IMR-90 (cell line): ENCODE measurements at regions not wholly inside any gene's neighbourhood (a gene's known extent, or its start where the extent isn't known, plus 50 kb on each side); places are given as distances from the start of the nearest gene placed in this dataset.

Experiments
- ATAC-seq: fragments of 200-7000 bp; cut with Tn5 transposase; 2 replicates; pipeline ENCODE4 v1.9.1; 2020; ENCODE audit warnings: low read depth, mild to moderate bottlenecking, moderate library complexity
- BruUV-seq: library from RNA; stranded (reverse); fragments of 400-500 nt; replicated peaks from 2 replicates; lab custom pipeline; 2021; lab: Mats Ljungman, UMichigan
- CTCF ChIA-PET: fragments of 300-600 bp; formaldehyde crosslinking; extraction: SDS; loops from one replicate; lab custom pipeline; 2021; ENCODE audit warnings: antibody characterized with exemption; lab: Yijun Ruan, JAX
- POLR2A ChIA-PET: fragments of 300-600 bp; sonication (Branson Sonifier 250); formaldehyde crosslinking; loops from one replicate; lab custom pipeline; 2022; ENCODE audit warnings: antibody characterized with exemption; ENCODE audit not compliant: unreplicated experiment; lab: Charles Lee
- DNase-seq: peaks from one replicate; pipeline ENCODE4 v3.0.0; 2013
- H2AFZ ChIP-seq: replicated peaks from 2 replicates; pipeline ENCODE3; 2013; ENCODE audit warnings: low read length, mild to moderate bottlenecking; ENCODE audit not compliant: poor library complexity
- H2AK5ac ChIP-seq: 2 replicates; pipeline ENCODE4 v1.6.1; 2013; ENCODE audit warnings: low read depth, low read length, inconsistent platforms
- H2AK9ac ChIP-seq: replicated peaks from 2 replicates; pipeline ENCODE3; 2013; ENCODE audit warnings: mild to moderate bottlenecking, low read depth, low read length, moderate library complexity; ENCODE audit not compliant: poor library complexity
- H2BK120ac ChIP-seq: 2 replicates; pipeline ENCODE4 v1.6.1; 2013; ENCODE audit warnings: low read depth, low read length, inconsistent platforms
- H2BK15ac ChIP-seq: 3 replicates; pipeline ENCODE4 v1.6.1; 2013; ENCODE audit warnings: low read depth, low read length, inconsistent platforms
- H2BK20ac ChIP-seq: 2 replicates; pipeline ENCODE4 v1.6.1; 2013; ENCODE audit warnings: low read depth, mild to moderate bottlenecking, inconsistent platforms, low read length, moderate library complexity
- H2BK5ac ChIP-seq: 2 replicates; pipeline ENCODE4 v1.6.1; 2013; ENCODE audit warnings: mild to moderate bottlenecking, low read depth, low read length, inconsistent platforms; ENCODE audit not compliant: poor library complexity, severe bottlenecking
- H3K14ac ChIP-seq: replicated peaks from 2 replicates; pipeline ENCODE4 v1.6.1; 2013; ENCODE audit warnings: low read depth, low read length, inconsistent platforms
- H3K18ac ChIP-seq: 2 replicates; pipeline ENCODE4 v1.6.1; 2013; ENCODE audit warnings: low read depth, low read length, control low read depth
- H3K23ac ChIP-seq: 2 replicates; pipeline ENCODE4 v1.6.1; 2013; ENCODE audit warnings: low read depth, low read length, inconsistent platforms
- H3K27ac ChIP-seq: 2 replicates; pipeline ENCODE4 v1.5.1; 2013; ENCODE audit warnings: mild to moderate bottlenecking, control low read depth, low read length; ENCODE audit not compliant: insufficient read depth
- H3K27me3 ChIP-seq: 2 replicates; pipeline ENCODE4 v1.6.1; 2013; ENCODE audit warnings: low read length; ENCODE audit not compliant: control insufficient read depth, insufficient read depth
- H3K36me3 ChIP-seq: 2 replicates; pipeline ENCODE4 v1.6.1; 2013; ENCODE audit warnings: low read length, mixed read lengths; ENCODE audit not compliant: control insufficient read depth, insufficient read depth
- H3K4ac ChIP-seq: 2 replicates; pipeline ENCODE4 v1.6.1; 2013; ENCODE audit warnings: low read depth, low read length, inconsistent platforms
- H3K4me1 ChIP-seq: 2 replicates; pipeline ENCODE4 v1.6.1; 2013; ENCODE audit warnings: low read length, mixed read lengths; ENCODE audit not compliant: control insufficient read depth, insufficient read depth
- H3K4me2 ChIP-seq: 2 replicates; pipeline ENCODE4 v1.6.1; 2013; ENCODE audit warnings: low read depth, mild to moderate bottlenecking, control low read depth, low read length, moderate library complexity
- H3K4me3 ChIP-seq: 2 replicates; pipeline ENCODE4 v1.5.1; 2013; ENCODE audit warnings: low read depth, mild to moderate bottlenecking, control low read depth, low read length, moderate library complexity; ENCODE audit not compliant: insufficient read depth
- H3K56ac ChIP-seq: 2 replicates; pipeline ENCODE4 v1.6.1; 2013; ENCODE audit warnings: low read length, inconsistent platforms; ENCODE audit not compliant: insufficient read depth; ENCODE audit errors: extremely low read depth
- H3K79me1 ChIP-seq, 2 experiments: 2 replicates each; pipeline ENCODE4 v1.6.1; 2013; ENCODE audit warnings: low read length in 2 of 2, inconsistent platforms in 1 of 2, low read depth in 1 of 2
- H3K9ac ChIP-seq: 2 replicates; pipeline ENCODE4 v1.6.1; 2013; ENCODE audit warnings: low read depth, low read length, control low read depth
- H3K9me1 ChIP-seq: 2 replicates; pipeline ENCODE4 v1.6.1; 2013; ENCODE audit warnings: low read length, inconsistent platforms; ENCODE audit not compliant: insufficient read depth
- H3K9me3 ChIP-seq: 2 replicates; pipeline ENCODE4 v1.6.1; 2013; ENCODE audit warnings: low read length; ENCODE audit not compliant: control insufficient read depth, insufficient read depth
- H4K20me1 ChIP-seq: 2 replicates; pipeline ENCODE4 v1.6.1; 2013; ENCODE audit warnings: low read length, inconsistent platforms; ENCODE audit not compliant: insufficient read depth
- H4K5ac ChIP-seq: 2 replicates; pipeline ENCODE4 v1.6.1; 2013; ENCODE audit warnings: mild to moderate bottlenecking, low read depth, low read length, control low read depth
- H4K8ac ChIP-seq, 2 experiments: 2 replicates each; pipeline ENCODE4 v1.6.1; 2013; ENCODE audit warnings: low read depth in 2 of 2, low read length in 2 of 2, control low read depth in 1 of 2, inconsistent platforms in 1 of 2
- H4K91ac ChIP-seq: 2 replicates; pipeline ENCODE4 v1.6.1; 2013; ENCODE audit warnings: low read depth, low read length, inconsistent platforms; ENCODE audit not compliant: insufficient read depth
- FOS ChIP-seq: fragments of 150-350 bp; IDR thresholded peaks from 2 replicates; pipeline ENCODE4 v1.6.1; 2016; ENCODE audit warnings: low read depth, low read length
- MAFK ChIP-seq: IDR thresholded peaks from 2 replicates; pipeline ENCODE4 v1.6.1; 2012; ENCODE audit warnings: low read depth, low read length, improper control_type of control experiment
- NFE2L2 ChIP-seq: fragments of 150-350 bp; IDR thresholded peaks from 2 replicates; pipeline ENCODE4 v1.6.1; 2016; ENCODE audit warnings: low read depth, mild to moderate bottlenecking, low read length
- POLR2A ChIP-seq: IDR thresholded peaks from 2 replicates; pipeline ENCODE4 v1.6.1; 2012; ENCODE audit warnings: mild to moderate bottlenecking, low read depth, low read length
- RAD21 ChIP-seq: IDR thresholded peaks from 2 replicates; pipeline ENCODE4 v1.6.1; 2012; ENCODE audit warnings: low read length, improper control_type of control experiment
- RFX5 ChIP-seq: IDR thresholded peaks from 2 replicates; pipeline ENCODE4 v1.8.0; 2012; ENCODE audit warnings: low read depth, mild to moderate bottlenecking, low read length, moderate library complexity
- WGBS, 2 experiments: methylation state at CpG; one replicate each; pipeline versions ENCODE4 v1.1.5 to v1.1.7; 2013; ENCODE audit warnings: missing lambda C conversion rate in 2 of 2; ENCODE audit not compliant: insufficient read length in 1 of 2; ENCODE audit errors: extremely low coverage in 2 of 2; 5-methylcytosine and 5-hydroxymethylcytosine counted together
- dilution Hi-C: fragments of 300-500 bp; cut with HindIII; formaldehyde crosslinking; loops from one replicate; pipeline ENCODE4 v1.14.3; 2018; ENCODE audit warnings: low sequenced_read_pairs; ENCODE audit not compliant: unreplicated experiment
- in situ Hi-C: fragments of 300-500 bp; cut with MboI; formaldehyde crosslinking; loops from 3 replicates; pipeline ENCODE4 v1.14.3; 2019; ENCODE audit warnings: low sequenced_read_pairs, inconsistent platforms, mixed read lengths
- intact Hi-C: fragments of 100-400 bp; cut with micrococcal nuclease; formaldehyde crosslinking; loops from 2 replicates; pipeline ENCODE4 v1.10.0; 2022
- TF ChIP-seq, protein P1 (sequence below): fragments of 150-350 bp; IDR thresholded peaks from 2 replicates; pipeline ENCODE4 v1.6.1; 2016; ENCODE audit warnings: low read depth, mild to moderate bottlenecking, low read length, moderate library complexity, borderline replicate concordance

DNA sequence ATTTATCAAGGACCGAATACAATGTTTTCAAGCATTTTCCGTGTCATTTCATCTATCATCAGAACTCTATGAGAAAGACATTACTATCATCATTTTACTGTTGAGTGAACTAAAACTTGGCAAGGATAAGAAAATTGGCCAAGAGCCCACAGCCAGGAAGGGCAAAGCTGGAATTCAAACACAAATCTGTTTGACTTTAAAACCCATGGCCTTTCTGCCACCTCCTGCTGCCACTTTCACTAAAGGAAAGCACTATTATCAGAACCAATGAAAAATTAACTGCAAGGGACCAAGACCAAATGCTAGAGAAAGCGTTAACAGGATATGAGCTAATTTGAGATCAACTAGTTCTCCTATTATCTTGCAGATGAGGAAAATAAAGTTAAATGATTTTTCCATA lies 2759.2 kb downstream of the ARAP2 start:
- no peak overlapping the region for H3K4me2 ChIP-seq
- H2AFZ ChIP-seq = no peak overlapping the region
- 0 out of 2 replicates have a peak, but pooled peaks cover 2% of the 10 kb centered on the region for H3K9me3 ChIP-seq
- DNase-seq (no peak), ATAC-seq (no peak)
- no peak overlapping the region for H2AK9ac ChIP-seq
- TF ChIP-seq, protein P1, sequence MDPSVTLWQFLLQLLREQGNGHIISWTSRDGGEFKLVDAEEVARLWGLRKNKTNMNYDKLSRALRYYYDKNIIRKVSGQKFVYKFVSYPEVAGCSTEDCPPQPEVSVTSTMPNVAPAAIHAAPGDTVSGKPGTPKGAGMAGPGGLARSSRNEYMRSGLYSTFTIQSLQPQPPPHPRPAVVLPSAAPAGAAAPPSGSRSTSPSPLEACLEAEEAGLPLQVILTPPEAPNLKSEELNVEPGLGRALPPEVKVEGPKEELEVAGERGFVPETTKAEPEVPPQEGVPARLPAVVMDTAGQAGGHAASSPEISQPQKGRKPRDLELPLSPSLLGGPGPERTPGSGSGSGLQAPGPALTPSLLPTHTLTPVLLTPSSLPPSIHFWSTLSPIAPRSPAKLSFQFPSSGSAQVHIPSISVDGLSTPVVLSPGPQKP = no peak
- TF ChIP-seq RFX5 = no peak
- TF ChIP-seq RAD21 = no peak
- TF ChIP-seq FOS = no peak
- no peak for TF ChIP-seq NFE2L2
- TF ChIP-seq POLR2A = no peak
- no peak for TF ChIP-seq MAFK
- H4K20me1 ChIP-seq = no peaks in the 10 kb centered on the region
- no CpG with 5 or more reads among the region's 3 CpGs for WGBS, 2 experiments
- H3K56ac ChIP-seq = no peak overlapping the region
- CTCF ChIA-PET = no interaction called here
- intact Hi-C loops = no loop called here
- no peak overlapping the region for H2AK5ac ChIP-seq
- no peaks in the 10 kb centered on the region for H3K36me3 ChIP-seq
- H3K27me3 ChIP-seq = no peaks in the 10 kb centered on the region
- POLR2A ChIA-PET = no interaction called here
- H3K9me1 ChIP-seq = no peaks in the 10 kb centered on the region
- H4K8ac ChIP-seq = no peak overlapping the region
- no peak overlapping the region for H3K4me3 ChIP-seq
- H3K79me1 ChIP-seq = no peaks in the 10 kb centered on the region
- H3K23ac ChIP-seq = no peak overlapping the region
- no TSS peak for BruUV-seq
- H2BK20ac ChIP-seq = no peak overlapping the region
- H3K4me1 ChIP-seq = no peaks in the 10 kb centered on the region
- no peak overlapping the region for H3K18ac ChIP-seq
- no peak overlapping the region for H2BK5ac ChIP-seq
- H2BK15ac ChIP-seq = no peak overlapping the region
- no peak overlapping the region for H3K9ac ChIP-seq
- H4K5ac ChIP-seq = no peak overlapping the region
- in situ Hi-C loops = no loop called here
- dilution Hi-C loops = no loop called here
- no peak overlapping the region for H3K14ac ChIP-seq
- H4K91ac ChIP-seq = no peak overlapping the region
- no peak overlapping the region for H2BK120ac ChIP-seq
- H3K4ac ChIP-seq = no peak overlapping the region
- no peak overlapping the region for H3K27ac ChIP-seq
